ENCODE measurements at regions not wholly inside any gene's neighbourhood (a gene's known extent, or its start where the extent isn't known, plus 50 kb on each side); places are given as distances from the start of the nearest gene placed in this dataset.
A peak's percentile ranks its signal among the peaks of the same experiment; 100 is the strongest.
"Not testable (repeated sequence)": the region's sequence is repeated elsewhere in the genome, so short reads cannot be mapped to it uniquely, and the experiment has no call there.

DNA sequence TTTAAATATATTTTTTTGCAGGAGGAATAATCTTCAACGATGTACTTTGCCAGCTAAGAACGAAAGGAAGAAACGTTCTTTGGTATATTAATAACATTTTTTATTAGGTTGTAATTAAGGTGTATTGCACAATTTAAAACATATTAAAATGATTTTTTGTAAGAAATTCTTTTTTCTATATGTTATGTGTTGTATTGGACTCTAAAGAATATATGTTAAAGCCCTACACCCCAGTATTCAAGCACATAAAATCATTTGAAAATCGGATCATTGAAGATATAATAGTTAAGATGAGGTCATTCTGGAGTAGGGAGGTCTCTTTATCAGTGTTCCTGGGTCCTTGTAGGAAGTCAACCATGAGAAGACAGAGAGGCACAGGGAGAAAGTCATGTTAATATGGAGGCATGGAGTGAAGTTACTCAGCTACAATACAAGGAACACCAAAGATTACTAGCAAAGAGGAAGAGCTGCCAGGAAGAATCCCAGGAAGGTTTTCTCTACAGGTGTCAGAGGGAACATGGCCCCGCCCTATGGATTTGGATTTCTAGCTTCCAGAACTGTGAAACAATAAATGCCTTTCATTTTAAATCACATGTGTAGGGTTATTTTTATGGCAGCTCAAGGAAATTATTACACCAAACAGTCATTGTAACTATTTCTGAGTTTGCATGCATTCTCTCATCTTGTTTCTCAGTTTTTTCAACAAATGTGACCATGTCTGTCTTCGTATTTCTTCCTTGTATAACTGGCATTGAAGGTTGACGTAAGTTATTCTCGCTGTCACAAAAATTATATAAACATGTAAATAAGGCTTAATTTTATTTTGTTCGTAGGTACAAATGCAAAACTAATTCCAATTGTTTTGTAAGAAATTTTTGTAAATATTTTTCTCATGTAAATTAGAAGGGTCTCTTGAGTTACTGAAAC lies 75.4 kb upstream of the VPREB1 start:
- no peak for ATAC-seq

DNA sequence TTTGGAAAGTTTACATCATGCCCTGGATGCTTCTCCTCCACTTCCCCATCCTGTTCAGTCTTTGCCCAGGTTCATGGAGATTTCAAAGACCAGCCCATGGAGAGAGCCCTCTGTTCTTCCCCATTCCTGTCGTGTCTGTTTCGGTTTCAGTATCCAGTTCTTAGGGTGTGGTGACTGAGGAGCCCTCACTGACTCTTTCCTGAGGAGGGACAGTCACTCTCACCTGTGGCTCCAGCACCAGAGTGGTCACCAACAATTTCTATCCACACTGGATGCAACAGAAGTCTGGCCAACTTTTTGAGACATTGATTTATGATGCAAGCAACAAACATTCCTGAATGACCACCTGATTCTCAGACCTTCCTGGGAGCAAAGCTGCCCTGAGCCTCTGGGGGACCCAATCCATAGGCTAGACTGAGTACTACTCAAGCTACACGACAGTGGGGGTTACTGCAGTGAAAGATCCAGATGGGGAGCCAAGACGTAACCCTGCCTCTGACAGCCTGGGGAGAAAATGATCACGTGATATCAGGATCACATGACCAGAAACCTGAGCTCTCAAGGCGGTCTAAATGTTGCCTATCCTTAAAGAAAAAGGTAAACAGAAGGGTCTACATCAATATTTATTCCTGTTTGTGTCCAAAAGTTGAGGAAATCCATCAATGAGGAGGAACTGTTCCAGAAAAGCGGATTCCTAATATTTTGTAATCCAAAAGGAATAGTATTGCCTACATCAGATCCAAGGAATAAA lies 76.2 kb upstream of the VPREB1 start:
- peak in 1 of 2 donors; percentile 7 for ATAC-seq

GRCh38 chr22:22167791-22168189 lies 76.8 kb upstream of the VPREB1 start:
- ATAC-seq: peak; percentile 41

DNA sequence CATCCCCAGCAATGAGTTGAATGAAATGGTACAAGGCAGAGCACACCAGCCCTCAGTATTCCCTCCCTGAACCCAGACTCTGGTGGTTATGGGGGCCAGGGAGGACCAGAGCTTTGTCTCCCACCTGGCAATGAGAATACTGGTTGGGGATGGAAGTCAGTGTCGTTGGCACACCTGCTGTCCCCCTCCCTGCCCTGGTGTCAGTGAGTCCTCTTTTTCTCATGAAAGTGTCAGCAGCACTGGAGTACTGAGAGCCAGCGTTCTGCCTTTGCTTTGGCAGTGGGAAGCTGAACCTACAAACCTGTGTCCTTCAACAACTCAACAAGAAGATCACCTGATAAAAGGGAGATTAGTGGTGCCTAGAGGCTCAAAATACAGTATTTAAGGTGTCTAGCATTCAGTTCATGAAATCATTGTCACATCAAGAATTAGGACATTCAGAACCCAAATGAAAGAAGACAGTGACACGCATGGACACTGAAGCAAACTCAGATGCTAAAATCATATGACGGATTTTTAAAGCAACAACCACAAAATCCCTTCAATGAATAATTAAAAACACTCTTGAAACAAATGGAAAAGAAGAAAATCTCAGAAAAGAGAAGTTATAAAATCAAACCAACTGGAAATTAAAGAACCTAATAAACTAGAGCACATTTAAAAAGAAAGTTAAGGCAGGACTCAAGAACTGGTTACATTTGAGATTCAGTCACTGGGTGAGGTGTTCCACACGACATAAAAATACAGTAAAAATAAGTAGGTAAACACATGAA lies 77.5 kb upstream of the VPREB1 start:
- ATAC-seq: no peak

GRCh38 chr22:22165936-22166710 lies 78.5 kb upstream of the VPREB1 start:
- ATAC-seq: no peak

GRCh38 chr22:22164541-22165272 lies 79.9 kb upstream of the VPREB1 start:
- ATAC-seq: no peak

GRCh38 chr22:22161924-22162851 lies 82.4 kb upstream of the VPREB1 start:
- ATAC-seq: peak in 1 of 2 donors; percentile 45

DNA sequence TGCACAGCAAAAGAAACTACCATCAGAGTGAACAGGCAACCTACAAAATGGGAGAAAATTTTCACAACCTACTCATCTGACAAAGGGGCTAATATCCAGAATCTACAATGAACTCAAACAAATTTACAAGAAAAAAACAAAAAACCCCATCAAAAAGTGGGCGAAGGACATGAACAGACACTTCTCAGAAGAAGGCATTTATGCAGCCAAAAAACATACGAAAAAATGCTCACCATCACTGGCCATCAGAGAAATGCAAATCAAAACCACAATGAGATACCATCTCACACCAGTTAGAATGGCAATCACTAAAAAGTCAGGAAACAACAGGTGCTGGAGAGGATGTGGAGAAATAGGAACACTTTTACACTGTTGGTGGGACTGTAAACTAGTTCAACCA lies 83.8 kb upstream of the VPREB1 start:
- ATAC-seq: not testable (repeated sequence)

DNA sequence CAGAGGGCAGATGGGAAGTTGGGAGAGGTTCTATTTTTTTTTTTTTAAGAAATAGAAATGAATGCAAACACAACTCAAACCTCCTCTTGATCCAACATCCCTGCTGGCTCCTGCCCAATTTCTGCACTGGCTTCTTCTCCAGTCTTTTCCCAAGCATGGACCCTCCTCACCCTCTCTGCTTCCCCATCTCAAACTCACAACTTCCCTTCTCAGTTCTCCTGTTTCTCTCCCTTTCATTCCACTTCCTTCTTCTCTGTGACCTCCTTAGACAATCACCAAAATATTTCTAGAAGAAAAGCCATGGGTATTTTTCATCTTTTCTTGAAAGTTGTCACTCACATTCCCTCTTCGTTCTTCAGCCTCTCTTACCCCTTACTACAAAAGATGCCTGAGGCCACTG lies 85.2 kb upstream of the VPREB1 start:
- ATAC-seq: no peak

DNA sequence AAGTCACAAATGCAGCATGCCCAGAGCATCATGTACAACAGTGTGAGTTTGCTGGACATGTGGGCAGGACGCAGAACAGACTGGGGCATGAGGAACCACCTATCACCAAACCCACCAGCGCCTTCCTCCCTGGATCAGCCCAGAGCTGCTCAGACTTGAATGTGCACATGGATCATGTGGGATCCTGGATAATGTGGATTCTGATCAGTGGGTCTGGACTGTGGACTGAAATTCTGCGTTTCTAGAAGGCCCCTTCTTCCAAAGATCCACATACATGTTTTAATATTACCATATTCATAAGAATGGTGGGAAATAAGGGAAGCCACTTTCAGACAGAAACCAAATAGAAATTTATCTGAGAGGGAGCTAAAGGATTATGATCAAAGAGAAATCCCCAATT lies 85.6 kb upstream of the VPREB1 start:
- ATAC-seq: no peak

- no peak for ATAC-seq
Measured at GRCh38 chr22:22158207-22158816, 86.3 kb upstream of the VPREB1 start.

GRCh38 chr22:22157348-22157725 lies 87.2 kb upstream of the VPREB1 start:
- peak in 1 of 2 donors; percentile 20 for ATAC-seq

- peak; percentile 51 to 67 for ATAC-seq
Measured at GRCh38 chr22:22156716-22157347, 87.8 kb upstream of the VPREB1 start.

- ATAC-seq: no peak
Measured at GRCh38 chr22:22156348-22156715, 88.3 kb upstream of the VPREB1 start.

DNA sequence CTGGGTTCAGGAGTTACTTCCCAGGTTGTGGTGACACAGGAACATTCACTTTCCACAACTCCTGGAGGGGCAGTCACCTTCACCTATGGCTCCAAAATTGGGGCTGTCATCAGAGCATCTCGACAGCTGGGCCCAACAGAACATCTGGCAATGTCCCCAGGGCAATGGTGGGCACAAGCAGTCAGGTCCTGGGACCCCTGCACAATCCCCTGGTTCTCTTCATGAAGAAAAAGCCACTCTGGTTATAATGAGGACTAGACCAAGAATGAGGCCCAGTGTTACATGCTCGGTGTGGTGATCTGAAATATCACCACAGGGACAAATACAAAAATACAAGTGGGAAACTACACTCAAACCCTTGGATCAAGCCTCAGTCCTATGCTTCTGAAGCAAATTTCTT lies 89.0 kb upstream of the VPREB1 start:
- no peak for ATAC-seq

DNA sequence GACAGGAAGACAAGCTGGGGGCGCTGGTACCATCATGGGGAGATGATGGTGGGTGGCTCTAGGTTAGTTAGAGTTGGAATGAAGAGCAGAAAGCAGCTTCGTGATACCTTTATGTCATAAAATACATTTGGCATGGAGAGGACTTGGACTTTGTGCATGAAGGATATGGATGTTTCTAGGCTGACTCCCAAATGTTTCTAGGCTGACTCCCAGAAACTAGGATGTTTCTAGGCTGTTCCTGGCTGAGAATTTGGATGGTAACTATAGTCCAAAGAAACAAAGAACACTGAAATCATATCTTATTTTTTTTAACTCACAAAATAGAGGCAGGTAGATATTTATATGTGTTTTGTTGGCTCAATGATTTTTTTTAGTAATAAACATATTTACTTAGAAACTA lies 89.4 kb upstream of the VPREB1 start:
- ATAC-seq: no peak

DNA sequence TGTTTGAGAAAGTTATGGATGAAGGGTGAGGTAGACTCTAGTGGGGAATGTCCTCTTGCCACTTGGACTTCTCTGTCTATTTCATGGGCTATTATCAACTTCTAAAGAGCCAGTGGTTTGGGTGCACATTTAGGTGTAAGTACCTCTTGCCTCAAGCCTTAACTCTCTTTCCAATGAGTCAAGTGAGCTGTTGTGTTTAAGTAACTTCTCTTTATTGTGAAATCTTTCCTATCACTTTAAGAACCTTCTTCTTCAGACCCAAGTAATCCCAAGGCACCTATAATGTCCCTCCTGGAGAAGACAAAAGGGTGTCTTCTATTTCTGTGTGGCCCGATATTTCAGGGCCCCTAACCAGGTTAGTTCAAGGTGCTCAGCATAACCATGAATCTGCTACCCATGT lies 90.5 kb upstream of the VPREB1 start:
- no peak for ATAC-seq

DNA sequence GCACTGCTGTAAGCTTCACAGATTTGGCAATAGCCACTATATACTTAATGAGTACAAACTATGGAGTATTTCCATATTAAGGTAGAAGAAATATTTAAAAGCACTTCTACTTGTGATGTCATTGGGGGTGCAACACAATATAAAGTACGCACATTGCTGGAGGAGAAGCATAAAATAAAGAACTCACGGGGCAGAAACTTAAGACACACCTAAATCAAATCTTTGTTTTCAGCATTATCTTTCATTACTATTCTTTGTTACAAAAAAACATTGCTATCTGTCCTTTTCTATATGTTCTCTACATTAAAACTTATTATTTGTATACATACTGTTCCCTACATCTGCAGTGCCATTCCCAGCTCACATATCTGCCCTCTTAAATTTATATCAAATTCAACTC lies 93.3 kb upstream of the VPREB1 start:
- no peak for ATAC-seq

DNA sequence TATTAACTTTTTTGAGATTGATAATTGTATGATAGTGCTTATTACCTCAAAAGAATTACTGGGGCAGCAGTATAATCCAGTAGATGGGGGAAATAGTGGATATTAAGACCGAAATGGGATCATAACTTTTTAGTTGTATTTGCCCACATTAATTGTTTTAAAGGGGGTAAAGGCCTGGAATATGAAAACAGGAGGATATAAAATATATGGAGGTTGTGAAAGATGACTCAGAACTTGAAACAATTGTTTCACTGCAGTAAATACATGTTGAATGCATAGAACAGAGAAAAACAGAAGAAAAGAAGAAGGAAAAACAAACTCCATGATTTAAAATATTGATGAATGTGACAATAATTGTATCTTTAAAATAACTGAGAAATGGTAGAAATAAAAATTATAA lies 94.1 kb upstream of the VPREB1 start:
- no peak for ATAC-seq

- no peak for ATAC-seq
Measured at GRCh38 chr22:22148905-22149304, 95.7 kb upstream of the VPREB1 start.
